OCI-LY3 (cell line): ENCODE measurements at regions not wholly inside any gene's neighbourhood (a gene's known extent, or its start where the extent isn't known, plus 50 kb on each side); places are given as distances from the start of the nearest gene placed in this dataset.

ENCODE experiments used
- EZH2phosphoT487 ChIP-seq: fragments of 200-600 bp; shearing (Covaris generic); IDR thresholded peaks from 2 replicates; pipeline ENCODE4 v1.6.1; 2018; ENCODE audit warnings: antibody characterized with exemption, mixed run types, low read depth
- TF ChIP-seq, protein P1 (sequence below): fragments of 200-600, 300-600 bp; sonication (generic); IDR thresholded peaks from 2 replicates; pipeline ENCODE4 v1.5.1; 2014; ENCODE audit warnings: antibody characterized with exemption, low read length, low read depth

GRCh38 chr14:85102591-85102990 is 427.4 kb upstream of the FLRT2 start:
- TF ChIP-seq, protein P1, sequence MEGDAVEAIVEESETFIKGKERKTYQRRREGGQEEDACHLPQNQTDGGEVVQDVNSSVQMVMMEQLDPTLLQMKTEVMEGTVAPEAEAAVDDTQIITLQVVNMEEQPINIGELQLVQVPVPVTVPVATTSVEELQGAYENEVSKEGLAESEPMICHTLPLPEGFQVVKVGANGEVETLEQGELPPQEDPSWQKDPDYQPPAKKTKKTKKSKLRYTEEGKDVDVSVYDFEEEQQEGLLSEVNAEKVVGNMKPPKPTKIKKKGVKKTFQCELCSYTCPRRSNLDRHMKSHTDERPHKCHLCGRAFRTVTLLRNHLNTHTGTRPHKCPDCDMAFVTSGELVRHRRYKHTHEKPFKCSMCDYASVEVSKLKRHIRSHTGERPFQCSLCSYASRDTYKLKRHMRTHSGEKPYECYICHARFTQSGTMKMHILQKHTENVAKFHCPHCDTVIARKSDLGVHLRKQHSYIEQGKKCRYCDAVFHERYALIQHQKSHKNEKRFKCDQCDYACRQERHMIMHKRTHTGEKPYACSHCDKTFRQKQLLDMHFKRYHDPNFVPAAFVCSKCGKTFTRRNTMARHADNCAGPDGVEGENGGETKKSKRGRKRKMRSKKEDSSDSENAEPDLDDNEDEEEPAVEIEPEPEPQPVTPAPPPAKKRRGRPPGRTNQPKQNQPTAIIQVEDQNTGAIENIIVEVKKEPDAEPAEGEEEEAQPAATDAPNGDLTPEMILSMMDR, result no peak
- TF ChIP-seq EZH2phosphoT487, result no peak
